ENCODE measurements at regions not wholly inside any gene's neighbourhood (a gene's known extent, or its start where the extent isn't known, plus 50 kb on each side); places are given as distances from the start of the nearest gene placed in this dataset.

DNA sequence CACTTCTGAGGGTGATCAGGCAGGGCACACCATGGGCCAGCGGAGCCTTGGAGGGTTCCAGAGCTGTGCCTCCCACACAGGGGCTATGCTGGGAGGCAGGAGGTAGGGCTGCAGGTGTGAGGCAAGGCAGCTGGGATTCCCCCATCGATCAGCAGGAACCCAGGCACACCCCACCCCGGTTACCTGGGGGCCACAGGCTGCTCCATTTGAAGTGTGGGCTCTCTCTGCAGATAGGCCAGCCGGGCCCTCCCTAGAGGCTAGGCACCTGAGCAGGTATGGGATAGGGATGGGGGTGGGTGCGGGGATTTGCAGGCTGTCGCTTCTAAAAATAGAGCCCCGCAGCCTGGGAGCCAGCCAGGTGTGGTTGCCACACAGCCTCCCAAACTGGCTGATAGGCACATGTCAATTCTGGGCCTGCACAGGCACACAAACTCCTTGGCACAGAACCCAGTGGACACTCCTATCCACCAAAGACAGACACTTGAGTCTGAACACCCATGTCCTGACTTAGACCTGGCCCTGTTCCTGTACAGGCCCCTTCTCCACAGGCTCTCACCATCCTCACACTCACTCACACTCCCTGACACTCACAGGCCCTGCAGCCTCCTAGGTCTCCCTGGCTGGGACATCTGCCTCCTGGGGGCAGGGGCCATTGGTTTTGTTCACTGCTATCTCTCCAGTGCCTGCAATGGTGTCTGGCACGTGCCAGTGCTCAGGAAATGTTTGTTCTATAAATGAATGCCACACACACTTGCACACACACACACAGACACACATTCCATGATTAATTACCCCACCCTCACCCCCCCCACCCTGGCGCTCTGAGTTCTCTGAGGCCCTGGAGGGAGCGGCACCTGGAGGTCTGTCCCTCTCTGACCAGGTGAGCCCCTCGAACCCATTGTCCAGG lies 73.4 kb downstream of the ZFP36L2 start:
- no peak for TF ChIP-seq POLR2AphosphoS5 (IDR thresholded peaks at IDR 0.05; ENCODE audit: borderline replicate concordance, low read depth, low read length)
- TF ChIP-seq EZH2 (IDR thresholded peaks at IDR 0.05) = no peak

Measured in SK-N-MC (cell line).